ENCODE measurements at regions not wholly inside any gene's neighbourhood (a gene's known extent, or its start where the extent isn't known, plus 50 kb on each side); places are given as distances from the start of the nearest gene placed in this dataset.

GRCh38 chr6:900716-901605 lies 208.0 kb upstream of the EXOC2 start:
- Histone ChIP-seq H3K79me2 (ENCODE audit: insufficient read depth) (no peaks in the 10 kb centered on the region), H3K27me3 (replicated peaks; ENCODE audit: insufficient read depth) (peaks cover 10% of the 10 kb centered on the region), H4K20me1 (ENCODE audit: insufficient read depth) (no peaks in the 10 kb centered on the region), H3K9ac (no peak overlapping the region), H3K27ac (no peak overlapping the region), H3K9me3 (ENCODE audit: low read depth) (no peaks in the 10 kb centered on the region), H3K9me2 (ENCODE audit: insufficient read depth) (no peaks in the 10 kb centered on the region), H3F3A (ENCODE audit: insufficient read depth) (no peaks in the 10 kb centered on the region), H3K4me3 (no peak overlapping the region), H2AFZ (no peak overlapping the region), H3K4me2 (ENCODE audit: unreplicated experiment) (no peak overlapping the region), H3K4me1 (ENCODE audit: insufficient read depth) (no peaks in the 10 kb centered on the region), H3K36me3 (ENCODE audit: low read depth) (no peaks in the 10 kb centered on the region)
- in situ Hi-C loops (cut with MboI) = loop anchor here (25.0 kb wide), 1 partner anchor 486 kb away; the partner anchor contains the start of gene FOXF2
- peak; percentile 7 for DNase-seq
- WGBS, 2 experiments (ENCODE audit: low coverage in 1 of 2, low lambda C conversion rate in 2 of 2, missing lambda C conversion rate in 2 of 2) = 54 to 58% methylated on average over 24 of the region's 24 CpGs
- no peak for TF ChIP-seq EZH2phosphoT487 (IDR thresholded peaks at IDR 0.05; ENCODE audit: insufficient read depth, low read depth)
- TF ChIP-seq EZH2 (IDR thresholded peaks at IDR 0.05; ENCODE audit: insufficient read depth, poor library complexity, severe bottlenecking) = no peak

- H3K4me2 ChIP-seq (ENCODE audit: unreplicated experiment) = no peak overlapping the region
- H3K27me3 ChIP-seq (replicated peaks; ENCODE audit: insufficient read depth) = peaks cover 8% of the 10 kb centered on the region
- H3K9me3 ChIP-seq (ENCODE audit: low read depth) = no peaks in the 10 kb centered on the region
- no peaks in the 10 kb centered on the region for H3F3A ChIP-seq (ENCODE audit: insufficient read depth)
- 77 to 80% methylated on average over 12 of the region's 12 CpGs for WGBS, 2 experiments (ENCODE audit: low coverage in 1 of 2, low lambda C conversion rate in 2 of 2, missing lambda C conversion rate in 2 of 2)
- H3K79me2 ChIP-seq (ENCODE audit: insufficient read depth) = no peaks in the 10 kb centered on the region
- no peaks in the 10 kb centered on the region for H3K4me1 ChIP-seq (ENCODE audit: insufficient read depth)
- in situ Hi-C loops (cut with MboI) = no loop called here
- DNase-seq = no peak
- TF ChIP-seq EZH2 (IDR thresholded peaks at IDR 0.05; ENCODE audit: insufficient read depth, poor library complexity, severe bottlenecking) = no peak
- TF ChIP-seq EZH2phosphoT487 (IDR thresholded peaks at IDR 0.05; ENCODE audit: insufficient read depth, low read depth) = no peak
- no peaks in the 10 kb centered on the region for H3K9me2 ChIP-seq (ENCODE audit: insufficient read depth)
- H4K20me1 ChIP-seq (ENCODE audit: insufficient read depth) = no peaks in the 10 kb centered on the region
- H3K27ac ChIP-seq = no peak overlapping the region
- no peak overlapping the region for H3K4me3 ChIP-seq
- H2AFZ ChIP-seq = no peak overlapping the region
- no peak overlapping the region for H3K9ac ChIP-seq
- no peaks in the 10 kb centered on the region for H3K36me3 ChIP-seq (ENCODE audit: low read depth)
Measured at GRCh38 chr6:897528-898207, 204.7 kb upstream of the EXOC2 start.

- H3F3A ChIP-seq (ENCODE audit: insufficient read depth) = no peaks in the 10 kb centered on the region
Measured at GRCh38 chr6:894274-894673, 201.3 kb upstream of the EXOC2 start.

GRCh38 chr6:890995-891394 lies 198.1 kb upstream of the EXOC2 start:
- H3K4me3 ChIP-seq = no peak overlapping the region
- H3K27me3 ChIP-seq (replicated peaks; ENCODE audit: insufficient read depth) = no peaks in the 10 kb centered on the region
- H3K4me2 ChIP-seq (ENCODE audit: unreplicated experiment) = no peak overlapping the region
- H3K4me1 ChIP-seq (ENCODE audit: insufficient read depth) = no peaks in the 10 kb centered on the region
- no peaks in the 10 kb centered on the region for H3K79me2 ChIP-seq (ENCODE audit: insufficient read depth)
- H3K9me2 ChIP-seq (ENCODE audit: insufficient read depth) = no peaks in the 10 kb centered on the region
- no peak for DNase-seq
- no peaks in the 10 kb centered on the region for H3F3A ChIP-seq (ENCODE audit: insufficient read depth)
- H2AFZ ChIP-seq = no peak overlapping the region
- no peak for TF ChIP-seq EZH2phosphoT487 (IDR thresholded peaks at IDR 0.05; ENCODE audit: insufficient read depth, low read depth)
- no peak for TF ChIP-seq EZH2 (IDR thresholded peaks at IDR 0.05; ENCODE audit: insufficient read depth, poor library complexity, severe bottlenecking)
- H3K36me3 ChIP-seq (ENCODE audit: low read depth) = no peaks in the 10 kb centered on the region
- no peak overlapping the region for H3K9ac ChIP-seq
- 56 to 57% methylated on average over 6 of the region's 6 CpGs for WGBS, 2 experiments (ENCODE audit: low coverage in 1 of 2, low lambda C conversion rate in 2 of 2, missing lambda C conversion rate in 2 of 2)
- H4K20me1 ChIP-seq (ENCODE audit: insufficient read depth) = no peaks in the 10 kb centered on the region
- H3K27ac ChIP-seq = no peak overlapping the region
- in situ Hi-C loops (cut with MboI) = no loop called here
- H3K9me3 ChIP-seq (ENCODE audit: low read depth) = no peaks in the 10 kb centered on the region

More at GRCh38 chr6:894274-894673, 201.3 kb upstream of the EXOC2 start:
- 78 to 83% methylated on average over 6 of the region's 6 CpGs for WGBS, 2 experiments (ENCODE audit: low coverage in 1 of 2, low lambda C conversion rate in 2 of 2, missing lambda C conversion rate in 2 of 2)
- Histone ChIP-seq H3K4me1 (ENCODE audit: insufficient read depth) (no peaks in the 10 kb centered on the region), H3K4me2 (ENCODE audit: unreplicated experiment) (no peak overlapping the region), H2AFZ (no peak overlapping the region), H4K20me1 (ENCODE audit: insufficient read depth) (no peaks in the 10 kb centered on the region), H3K36me3 (ENCODE audit: low read depth) (no peaks in the 10 kb centered on the region), H3K27me3 (replicated peaks; ENCODE audit: insufficient read depth) (no peaks in the 10 kb centered on the region), H3K9me3 (ENCODE audit: low read depth) (no peaks in the 10 kb centered on the region), H3K9me2 (ENCODE audit: insufficient read depth) (no peaks in the 10 kb centered on the region), H3K79me2 (ENCODE audit: insufficient read depth) (no peaks in the 10 kb centered on the region), H3K27ac (no peak overlapping the region), H3K4me3 (no peak overlapping the region), H3K9ac (no peak overlapping the region)
- in situ Hi-C loops (cut with MboI) = no loop called here
- no peak for DNase-seq
- no peak for TF ChIP-seq EZH2phosphoT487 (IDR thresholded peaks at IDR 0.05; ENCODE audit: insufficient read depth, low read depth)
- TF ChIP-seq EZH2 (IDR thresholded peaks at IDR 0.05; ENCODE audit: insufficient read depth, poor library complexity, severe bottlenecking) = no peak

Data from GM23248 (cell line).